ENCODE measurements at regions not wholly inside any gene's neighbourhood (a gene's known extent, or its start where the extent isn't known, plus 50 kb on each side); places are given as distances from the start of the nearest gene placed in this dataset.
"Not testable (repeated sequence)": the region's sequence is repeated elsewhere in the genome, so short reads cannot be mapped to it uniquely, and the experiment has no call there.

DNA sequence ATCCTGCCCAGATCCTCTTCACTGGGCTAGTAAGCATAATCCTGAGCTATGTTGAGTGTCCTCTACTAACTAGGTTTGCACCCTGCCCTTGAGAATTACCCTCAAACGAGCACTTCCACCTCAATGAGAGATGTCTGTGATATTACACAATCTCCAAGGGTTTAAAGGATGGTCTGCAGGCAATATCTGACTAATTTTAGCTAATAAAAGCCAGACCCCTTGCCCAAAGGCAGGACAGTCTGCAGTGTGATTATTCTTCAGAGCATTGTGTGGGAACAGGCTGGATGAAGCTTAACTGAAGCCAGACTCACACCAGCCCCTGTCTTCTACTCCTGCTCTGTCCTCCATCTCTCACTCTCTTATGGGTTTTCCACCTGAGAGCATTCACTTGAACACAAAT is 544.9 kb upstream of the DDX18 start:
- DNase-seq, result no peak

DNA sequence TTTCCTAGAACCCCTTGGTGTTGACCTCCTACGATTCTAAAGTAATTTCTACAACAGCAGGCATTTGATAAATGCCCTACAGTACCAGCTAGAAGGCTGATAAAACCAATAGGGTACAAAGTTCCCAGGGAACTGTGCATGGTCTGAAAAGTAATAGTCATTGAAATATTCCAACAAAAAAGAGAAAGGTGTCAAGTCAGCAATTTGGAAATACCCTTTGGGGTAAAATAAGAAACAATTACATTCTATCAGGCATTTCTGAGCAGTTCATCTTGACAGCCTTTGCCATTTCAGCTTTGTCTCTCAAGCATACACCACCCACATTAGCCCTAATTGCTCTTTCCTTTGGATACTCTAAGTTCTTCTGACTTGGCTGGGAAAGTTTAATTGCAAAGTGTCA is 542.9 kb upstream of the DDX18 start:
- DNase-seq, result no peak

DNA sequence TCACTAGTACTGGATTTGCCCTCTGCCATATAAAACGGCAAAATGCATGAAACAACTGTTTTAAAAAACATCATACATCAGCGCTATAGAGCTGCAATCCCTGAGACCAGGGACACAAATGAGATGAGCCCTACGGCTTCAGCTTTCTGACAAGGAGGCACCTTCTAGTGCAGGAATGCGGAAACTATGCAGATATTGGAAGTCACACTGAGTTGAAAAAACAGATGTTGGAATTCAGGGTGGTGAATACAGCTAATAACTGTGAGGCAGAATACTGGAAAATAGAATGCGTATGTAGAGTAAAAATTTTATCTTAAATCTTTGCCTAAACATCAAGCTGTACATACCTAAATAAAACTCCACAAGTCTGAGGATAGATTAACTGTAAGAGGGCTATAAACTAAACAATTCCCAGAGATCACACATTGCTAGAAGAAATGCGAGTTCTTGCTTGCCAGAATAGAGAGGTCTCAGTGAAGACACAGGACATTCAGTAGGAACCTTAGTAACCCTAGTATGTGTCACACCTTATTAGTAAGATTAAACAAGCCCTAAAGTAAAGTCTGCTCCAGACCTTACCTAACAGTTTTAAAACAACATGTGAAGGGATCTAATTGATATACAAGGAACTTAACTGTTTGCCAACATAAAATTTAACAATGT is 541.4 kb upstream of the DDX18 start:
- DNase-seq, result no peak

DNA sequence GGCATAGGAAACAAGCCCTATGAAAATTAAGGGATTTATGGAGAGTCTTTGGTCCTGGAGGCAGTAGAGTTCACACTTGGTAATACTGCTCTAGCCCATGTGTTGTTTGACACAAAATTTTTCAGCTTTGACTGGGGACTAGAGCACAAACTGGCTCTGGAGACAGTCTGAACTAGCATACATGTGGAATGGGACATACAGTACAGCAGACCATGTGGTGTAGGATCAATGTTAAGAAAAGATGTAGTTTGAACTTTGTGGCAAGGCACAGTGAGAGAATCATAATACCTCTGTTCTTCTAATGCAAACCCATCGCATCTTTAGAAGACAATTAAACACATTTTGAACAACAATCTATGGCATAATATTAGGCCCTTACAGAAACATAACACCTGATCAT is 521.5 kb upstream of the DDX18 start:
- no peak for DNase-seq

DNA sequence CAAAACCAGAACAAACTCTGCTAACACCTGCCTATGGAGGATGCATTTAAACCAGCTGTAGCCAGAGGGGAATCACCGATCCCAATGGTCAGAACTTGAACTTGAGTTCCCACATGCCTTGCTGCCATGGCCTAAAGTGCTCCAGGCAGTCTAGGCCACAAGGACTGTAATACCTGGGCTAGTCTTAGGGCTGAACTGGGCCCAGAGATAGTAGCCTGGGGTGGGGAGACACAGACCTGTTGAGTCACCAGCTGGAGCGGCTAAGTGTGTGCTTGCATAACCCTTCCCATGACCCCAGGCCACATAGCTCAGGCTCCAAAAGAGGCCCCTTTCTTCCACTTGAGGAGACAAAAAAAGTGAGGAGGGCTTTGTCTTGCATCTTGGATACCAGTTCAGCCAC is 515.0 kb upstream of the DDX18 start:
- no peak for DNase-seq

DNA sequence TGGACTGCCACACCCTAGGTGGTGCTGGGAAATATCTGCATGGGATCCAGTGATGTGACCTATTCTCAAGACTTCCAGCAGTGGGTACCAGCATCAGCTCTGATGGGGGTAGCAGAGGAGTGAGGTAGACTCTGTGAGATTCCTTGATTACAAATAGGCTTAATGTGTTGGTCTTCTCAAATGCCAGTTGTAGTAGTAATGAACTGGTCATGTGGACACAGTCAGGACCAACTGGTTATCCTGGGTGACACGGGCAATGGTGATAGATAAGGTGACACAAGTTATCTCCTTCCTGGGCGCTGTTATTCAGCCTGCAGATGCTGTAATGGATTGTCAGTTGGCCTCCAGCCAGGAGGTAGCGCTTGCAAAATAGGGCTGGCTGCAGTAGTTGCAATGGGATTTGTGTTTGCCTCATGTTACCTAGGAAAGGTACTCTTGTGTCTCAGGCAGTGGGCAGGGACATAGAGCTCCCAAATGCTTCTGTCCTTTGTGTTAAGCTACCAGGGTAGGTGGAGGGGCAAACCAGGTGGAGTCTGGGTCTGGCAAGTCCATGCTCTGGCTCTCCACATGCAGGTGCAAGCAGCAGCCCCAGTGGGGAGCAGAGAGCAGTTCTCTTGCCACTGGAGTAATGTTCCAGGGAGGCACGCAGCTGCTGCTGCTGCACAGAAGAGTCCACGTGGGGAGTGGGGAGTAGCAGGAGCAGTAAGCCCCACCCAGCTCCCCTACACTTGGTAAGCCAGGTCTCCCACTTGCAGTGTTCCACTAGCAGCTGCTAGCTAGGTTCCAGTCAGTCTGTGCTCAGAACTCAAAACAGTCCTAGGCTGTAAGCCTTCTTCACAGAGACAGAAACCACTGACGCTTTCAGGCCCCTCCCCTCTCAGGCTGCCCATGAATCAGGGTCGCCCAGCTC is 505.4 kb upstream of the DDX18 start:
- DNase-seq, result no peak

DNA sequence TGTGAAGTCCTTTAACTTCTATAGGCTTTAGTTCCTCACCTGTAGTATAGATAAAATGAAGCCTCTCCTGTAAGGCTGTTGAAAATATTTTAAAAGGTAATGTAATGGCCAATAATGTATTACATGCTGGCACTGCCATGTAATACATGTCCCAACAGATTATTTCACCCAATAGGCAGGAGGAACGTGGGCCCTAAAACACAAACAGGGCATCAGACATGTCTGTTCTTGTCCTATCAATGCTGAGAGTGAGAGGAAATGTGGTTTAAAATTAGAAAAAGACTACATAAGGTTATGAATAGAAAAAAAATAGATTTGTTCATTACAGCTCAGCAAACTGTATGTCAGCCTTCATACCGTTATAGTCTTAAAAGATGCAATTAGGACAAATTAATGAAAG is 492.7 kb upstream of the DDX18 start:
- DNase-seq, result no peak

DNA sequence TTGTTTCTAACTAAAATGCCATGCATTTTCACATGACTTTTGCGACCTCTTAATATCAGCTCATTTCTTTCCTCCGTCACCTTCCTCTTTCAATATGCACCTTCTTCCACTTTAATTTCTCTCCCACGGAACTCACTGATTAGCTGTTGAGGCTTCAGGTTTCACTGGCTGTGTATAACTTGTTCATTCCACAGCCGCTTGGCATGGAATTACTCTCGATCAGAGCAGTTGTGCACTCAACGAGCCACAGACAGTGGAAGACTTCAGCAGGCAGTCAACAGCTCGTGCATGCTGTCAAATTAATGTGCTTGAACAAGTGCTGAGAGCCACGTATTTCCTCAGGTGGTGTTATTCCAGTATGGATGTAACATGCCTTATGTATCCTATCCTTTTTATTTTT is 491.2 kb upstream of the DDX18 start:
- DNase-seq, result no peak

DNA sequence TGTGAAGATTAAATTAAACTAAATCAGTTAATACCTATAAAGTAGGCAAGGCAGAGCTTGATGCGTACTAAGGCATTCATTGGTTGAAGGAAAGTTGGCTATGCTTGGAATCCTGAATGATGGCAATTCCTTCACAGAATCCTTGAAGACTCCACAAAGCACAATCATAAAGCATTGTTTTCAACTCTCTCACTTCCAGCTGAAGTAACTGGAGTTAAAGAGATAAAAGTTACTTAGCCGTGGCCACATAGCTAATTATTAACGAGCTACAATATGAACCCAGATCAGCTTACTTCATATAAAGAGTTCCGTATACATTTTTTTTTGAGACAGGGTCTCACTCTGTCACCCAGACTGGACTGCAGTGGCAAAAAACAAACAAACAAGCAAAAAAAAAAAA is 483.9 kb upstream of the DDX18 start:
- no peak for DNase-seq

DNA sequence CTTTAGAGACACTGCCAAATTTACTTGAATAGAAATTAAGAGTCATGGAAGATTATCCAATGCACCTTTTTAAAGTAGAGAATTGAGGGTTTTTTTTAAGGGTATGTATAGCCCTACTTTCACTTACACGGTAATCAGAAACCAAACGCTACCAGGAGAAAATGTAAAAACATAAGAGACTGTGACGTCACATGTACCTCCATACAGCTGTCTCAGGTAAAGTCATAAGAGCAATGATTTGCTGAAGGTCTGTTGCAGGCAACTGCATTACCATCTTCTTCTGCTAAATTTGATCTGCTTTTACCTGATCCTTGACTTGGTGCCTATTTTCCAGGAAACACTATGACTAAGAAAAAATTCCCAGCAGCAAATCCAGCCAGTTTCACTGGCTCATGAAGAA is 478.5 kb upstream of the DDX18 start:
- no peak for DNase-seq

DNA sequence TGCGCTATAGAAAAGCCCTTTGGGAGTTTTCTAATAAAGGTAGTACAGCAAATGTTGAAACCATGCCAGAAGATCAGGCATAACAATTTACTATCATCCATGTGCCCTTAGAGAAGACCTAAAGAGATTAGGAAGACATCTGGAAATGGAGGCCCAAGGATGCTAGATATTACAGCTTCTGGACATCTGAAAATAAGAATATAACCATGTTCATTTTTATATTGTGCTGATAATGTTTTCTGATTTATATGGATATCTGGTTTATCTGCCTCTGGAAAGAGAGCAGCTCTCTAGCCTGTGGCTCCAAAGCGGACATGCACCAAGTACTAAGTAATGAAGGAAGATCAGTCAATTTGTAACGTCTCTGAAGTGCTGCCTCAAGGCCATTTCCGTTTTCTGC is 478.0 kb upstream of the DDX18 start:
- DNase-seq, result no peak

DNA sequence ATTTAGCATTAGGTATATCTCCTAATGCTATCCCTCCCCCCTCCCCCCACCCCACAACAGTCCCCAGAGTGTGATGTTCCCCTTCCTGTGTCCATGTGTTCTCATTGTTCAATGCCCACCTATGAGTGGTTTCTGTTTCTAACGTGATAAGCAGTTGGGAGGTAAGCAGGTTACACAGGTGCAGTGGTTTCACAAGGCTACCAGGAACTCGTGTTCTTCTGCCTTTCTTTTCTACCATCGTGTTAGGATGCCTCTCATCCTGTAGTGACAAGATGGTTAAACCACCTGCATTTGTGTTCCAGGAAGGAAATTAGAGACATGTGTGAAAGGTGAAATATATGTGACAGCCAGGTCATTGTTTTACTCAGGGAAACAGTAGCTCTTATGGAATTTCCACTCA is 476.5 kb upstream of the DDX18 start:
- DNase-seq, result not testable (repeated sequence)

DNA sequence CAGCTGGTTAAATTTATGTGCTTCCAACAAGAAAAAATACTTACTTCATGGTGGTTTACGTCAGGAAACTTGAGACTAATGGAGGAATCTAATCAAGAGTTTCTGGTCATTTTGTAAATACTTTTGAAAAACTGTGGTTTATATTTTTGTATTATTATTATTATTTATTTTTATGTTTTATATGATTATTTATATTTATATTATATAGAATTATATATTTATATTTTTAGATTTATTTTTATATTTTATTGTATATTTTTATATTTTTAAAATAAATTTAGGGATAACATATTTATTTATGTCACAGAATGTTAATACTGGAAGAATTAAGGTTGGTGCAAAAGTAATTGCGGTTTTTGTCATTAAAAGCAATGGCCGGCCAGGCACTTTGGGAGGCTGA is 474.5 kb upstream of the DDX18 start:
- no peak for DNase-seq

DNA sequence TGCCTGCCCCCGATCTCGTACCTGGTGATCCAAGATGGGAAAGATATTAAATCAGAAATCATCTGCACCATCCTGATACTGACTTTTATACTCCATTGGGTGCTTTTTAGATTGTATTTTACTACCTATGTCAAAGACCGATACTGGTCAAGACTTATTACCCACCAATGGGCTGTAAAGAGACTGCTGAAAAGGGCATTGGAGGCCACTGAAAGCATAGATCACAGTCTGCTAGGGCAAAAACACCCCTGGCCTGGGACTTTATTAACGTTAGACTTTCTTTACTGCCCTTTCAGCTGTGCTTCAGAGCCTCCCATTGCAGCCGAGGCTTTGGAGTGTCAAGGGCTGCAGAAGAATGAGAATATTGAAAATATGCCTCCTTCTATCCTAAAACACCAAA is 472.8 kb upstream of the DDX18 start:
- no peak for DNase-seq

DNA sequence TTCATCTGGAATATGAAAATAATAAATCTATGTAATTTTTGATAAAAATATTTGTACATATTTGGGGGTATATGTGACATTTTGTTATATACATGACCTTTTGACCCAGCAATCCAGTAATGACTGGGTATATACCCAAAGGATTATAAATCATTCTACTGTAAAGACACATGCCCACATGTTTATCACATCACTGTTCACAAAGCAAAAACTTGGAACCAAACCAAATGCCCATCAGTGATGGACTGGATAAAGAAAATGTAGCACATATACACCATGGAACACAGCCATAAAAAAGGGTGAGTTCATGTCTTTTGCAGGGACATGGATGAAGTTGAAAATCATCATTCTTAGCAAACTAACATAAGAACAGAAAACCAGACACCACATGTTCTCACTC is 472.1 kb upstream of the DDX18 start:
- DNase-seq, result no peak

DNA sequence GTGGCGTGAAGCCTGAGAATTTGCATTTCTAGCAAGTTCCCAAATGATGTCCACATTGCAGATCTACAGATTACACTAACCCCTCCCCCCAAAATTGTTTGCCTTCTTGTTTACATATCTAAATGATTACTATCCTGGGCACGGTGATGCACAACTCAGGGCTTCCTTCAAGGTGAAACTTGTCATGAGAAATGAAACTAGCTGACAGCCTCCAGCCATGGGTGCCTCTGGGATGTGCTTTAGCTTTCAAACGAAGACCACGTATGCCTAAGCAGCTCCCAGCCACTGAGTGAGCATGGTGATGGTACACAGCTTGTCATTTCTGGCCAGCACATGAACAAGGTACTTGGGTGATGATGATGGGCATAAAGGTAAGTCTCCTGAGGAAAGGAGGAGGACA is 464.8 kb upstream of the DDX18 start:
- no peak for DNase-seq

DNA sequence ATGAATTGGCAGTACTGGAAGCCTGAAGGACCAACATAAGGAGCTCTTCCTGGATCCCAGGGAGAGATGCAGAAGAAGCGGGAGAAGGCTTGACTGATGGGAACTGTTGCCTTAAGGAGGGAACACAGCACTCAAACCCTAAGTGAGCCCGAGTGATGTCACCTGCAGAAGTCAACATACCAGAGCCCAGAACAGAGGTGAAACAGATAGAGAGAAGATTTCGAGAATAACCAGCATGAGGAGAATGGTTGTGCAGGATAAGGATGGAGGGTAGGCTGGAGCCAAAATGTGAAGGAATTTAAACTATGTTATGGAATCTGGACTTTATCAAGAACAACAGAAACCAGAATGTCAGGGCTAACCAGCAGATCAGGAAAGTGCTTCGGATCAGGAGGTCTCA is 463.1 kb upstream of the DDX18 start:
- DNase-seq, result no peak

DNA sequence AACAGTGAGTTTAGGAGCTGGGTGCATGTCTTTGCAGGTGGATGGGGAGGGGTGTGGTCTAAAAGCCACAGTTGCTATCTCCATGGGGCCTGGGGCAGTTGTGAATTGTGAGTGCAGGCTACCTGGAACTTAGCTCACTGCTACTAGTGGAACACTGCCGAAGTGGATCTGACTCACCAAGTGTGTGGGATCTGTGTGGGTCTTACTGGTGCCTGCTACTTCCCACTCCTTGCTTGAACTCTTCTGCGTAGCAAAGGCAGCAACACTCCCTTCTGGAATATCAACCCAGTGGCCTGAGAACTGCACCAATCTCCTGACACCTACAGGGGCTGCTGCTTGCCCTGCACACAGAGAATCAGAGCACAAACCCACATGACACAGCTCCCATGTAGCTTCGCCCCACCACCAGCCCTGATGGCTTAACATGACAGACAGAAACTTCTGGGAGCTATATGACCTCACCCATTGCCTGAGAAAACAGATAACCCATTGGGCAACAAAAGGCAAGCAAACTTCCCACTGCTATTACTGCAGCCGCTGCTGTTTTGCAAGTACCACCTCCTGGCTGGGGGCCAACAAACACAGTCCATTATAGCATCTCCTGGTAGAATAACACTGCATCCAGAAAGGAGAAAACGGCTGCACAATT is 455.1 kb upstream of the DDX18 start:
- DNase-seq, result no peak

DNA sequence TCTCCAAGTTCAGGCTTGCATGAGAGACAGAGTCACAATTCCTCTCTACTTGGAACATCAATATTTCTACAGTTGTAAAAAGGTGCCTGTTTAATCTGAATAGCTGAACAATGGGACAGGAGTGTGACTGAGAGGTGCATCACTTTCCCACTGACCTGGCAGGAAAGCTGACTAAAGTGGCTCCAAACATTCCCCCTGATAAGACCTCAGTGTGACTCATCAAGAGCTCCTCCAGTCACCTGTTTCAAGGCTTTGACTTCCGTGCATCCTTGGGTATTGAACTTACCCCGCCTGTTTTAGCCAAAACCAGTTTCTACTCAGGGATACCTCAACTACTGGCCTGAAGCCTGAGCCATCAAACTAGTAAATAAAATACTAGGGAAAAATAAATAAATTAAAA is 453.9 kb upstream of the DDX18 start:
- no peak for DNase-seq

DNA sequence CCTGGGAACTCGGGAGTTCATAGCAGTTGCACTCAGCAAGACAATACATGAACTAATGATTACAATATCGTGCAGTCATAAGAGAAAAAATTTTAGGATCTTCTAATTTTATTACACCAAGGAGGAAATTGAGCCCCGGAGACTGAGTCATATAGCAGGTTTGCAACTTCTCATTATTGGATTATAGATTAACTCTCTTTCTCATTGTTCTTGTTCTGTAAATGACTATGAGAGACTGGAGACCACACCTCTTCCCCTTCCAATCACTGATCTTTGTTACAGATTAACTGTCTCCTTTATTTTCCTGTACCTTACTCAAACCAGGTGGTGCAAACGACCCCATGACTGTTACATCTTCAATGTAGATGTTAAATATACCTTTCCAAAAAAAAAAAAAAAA is 435.8 kb upstream of the DDX18 start:
- no peak for DNase-seq

DNA sequence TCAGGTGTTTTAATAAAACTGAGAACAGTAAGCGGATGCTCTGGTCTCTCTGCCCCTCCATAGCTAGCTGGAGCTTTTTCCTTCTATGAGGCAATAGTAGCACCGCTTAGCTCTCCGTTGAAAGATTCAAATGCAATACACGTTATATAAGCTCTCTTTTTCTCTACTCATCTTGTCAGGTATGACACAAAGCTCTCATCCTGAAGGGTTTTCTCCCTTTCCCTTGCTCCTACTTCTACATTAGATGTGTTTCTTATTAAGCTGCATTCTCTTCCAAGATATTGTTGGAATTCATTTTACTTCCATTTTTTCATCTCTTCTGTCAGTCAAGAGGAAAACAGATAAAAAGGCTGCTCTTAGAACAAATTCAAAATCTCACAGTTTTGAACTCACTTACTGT is 434.6 kb upstream of the DDX18 start:
- DNase-seq, result no peak

DNA sequence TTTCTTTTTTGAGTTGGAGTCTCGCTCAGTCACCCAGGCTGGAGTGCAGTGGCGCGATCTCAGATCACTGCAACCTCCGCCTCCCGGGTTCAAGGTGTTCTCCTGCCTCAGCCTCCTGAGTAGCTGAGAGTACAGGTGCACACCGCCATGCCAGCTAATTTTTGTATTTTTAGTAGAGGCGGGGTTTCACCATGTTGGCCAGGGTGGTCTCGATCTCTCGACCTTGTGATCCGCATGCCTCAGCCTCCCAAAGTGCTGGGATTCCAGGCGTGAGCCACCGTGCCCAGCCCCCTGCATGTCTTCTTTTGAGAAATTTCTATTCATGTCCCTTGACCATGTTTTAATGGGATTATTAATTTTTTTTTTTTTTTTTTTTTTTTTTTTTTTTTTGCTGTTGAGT is 430.5 kb upstream of the DDX18 start:
- DNase-seq, result not testable (repeated sequence)

DNA sequence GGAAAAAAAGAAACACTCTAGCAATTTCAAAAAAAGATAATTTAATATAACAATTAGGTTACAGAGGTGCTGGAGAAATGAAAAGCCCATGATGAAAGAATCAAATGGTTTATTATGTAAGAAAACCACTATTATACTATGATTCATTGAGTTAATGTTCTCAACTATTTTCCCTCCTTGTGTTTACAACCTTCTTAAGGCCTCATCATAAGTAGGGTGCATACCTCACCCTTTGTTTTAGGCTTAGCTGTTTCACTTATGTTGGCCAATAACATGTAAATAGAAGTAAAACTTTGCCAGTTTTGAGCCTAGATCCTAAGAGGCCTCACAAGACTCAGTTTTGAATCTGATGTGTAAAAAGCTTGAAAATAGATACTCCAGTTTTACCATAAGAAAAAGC is 418.3 kb upstream of the DDX18 start:
- no peak for DNase-seq

DNA sequence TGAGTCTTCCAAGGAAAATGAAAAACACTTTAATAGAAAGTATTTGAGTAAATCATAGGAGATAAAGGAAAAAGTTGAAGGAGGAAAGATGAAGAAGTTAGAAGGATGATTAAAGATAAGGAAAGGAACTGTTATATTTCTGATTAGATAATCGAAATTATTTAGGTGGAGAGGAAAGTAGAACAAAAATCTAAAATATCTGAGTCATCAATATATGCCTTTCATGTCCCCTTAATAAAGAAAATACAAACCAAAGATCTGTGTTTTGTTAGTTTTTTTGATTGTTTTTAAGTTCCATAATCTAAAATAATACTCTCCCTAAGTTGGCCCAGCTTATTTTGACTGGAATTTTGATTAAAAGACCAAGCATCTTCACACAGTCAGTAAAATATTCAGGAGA is 412.9 kb upstream of the DDX18 start:
- no peak for DNase-seq
